Tibial nerve (tissue), 3 donors: ENCODE measurements at regions not wholly inside any gene's neighbourhood (a gene's known extent, or its start where the extent isn't known, plus 50 kb on each side); places are given as distances from the start of the nearest gene placed in this dataset.
"Not testable (repeated sequence)": the region's sequence is repeated elsewhere in the genome, so short reads cannot be mapped to it uniquely, and the experiment has no call there.

Source experiments
- POLR2A ChIP-seq, 2 donors: fragments of 450-650 bp; IDR thresholded peaks; one replicate each; pipeline ENCODE4 v1.6.1; 2017; ENCODE audit warnings: antibody characterized with exemption in 2 of 2, mild to moderate bottlenecking in 2 of 2, moderate library complexity in 2 of 2
- TF ChIP-seq, protein P1 (sequence below), 5 experiments: fragments of 200-600 bp in 3 of 5; fragments of 450-650 bp in 2 of 5; sonication (generic) in 3 of 5; IDR thresholded peaks; one replicate each; pipeline ENCODE4 v1.5.1; 2016 to 2019; ENCODE audit warnings: antibody characterized with exemption in 5 of 5, mild to moderate bottlenecking in 3 of 5, moderate library complexity in 2 of 5

DNA sequence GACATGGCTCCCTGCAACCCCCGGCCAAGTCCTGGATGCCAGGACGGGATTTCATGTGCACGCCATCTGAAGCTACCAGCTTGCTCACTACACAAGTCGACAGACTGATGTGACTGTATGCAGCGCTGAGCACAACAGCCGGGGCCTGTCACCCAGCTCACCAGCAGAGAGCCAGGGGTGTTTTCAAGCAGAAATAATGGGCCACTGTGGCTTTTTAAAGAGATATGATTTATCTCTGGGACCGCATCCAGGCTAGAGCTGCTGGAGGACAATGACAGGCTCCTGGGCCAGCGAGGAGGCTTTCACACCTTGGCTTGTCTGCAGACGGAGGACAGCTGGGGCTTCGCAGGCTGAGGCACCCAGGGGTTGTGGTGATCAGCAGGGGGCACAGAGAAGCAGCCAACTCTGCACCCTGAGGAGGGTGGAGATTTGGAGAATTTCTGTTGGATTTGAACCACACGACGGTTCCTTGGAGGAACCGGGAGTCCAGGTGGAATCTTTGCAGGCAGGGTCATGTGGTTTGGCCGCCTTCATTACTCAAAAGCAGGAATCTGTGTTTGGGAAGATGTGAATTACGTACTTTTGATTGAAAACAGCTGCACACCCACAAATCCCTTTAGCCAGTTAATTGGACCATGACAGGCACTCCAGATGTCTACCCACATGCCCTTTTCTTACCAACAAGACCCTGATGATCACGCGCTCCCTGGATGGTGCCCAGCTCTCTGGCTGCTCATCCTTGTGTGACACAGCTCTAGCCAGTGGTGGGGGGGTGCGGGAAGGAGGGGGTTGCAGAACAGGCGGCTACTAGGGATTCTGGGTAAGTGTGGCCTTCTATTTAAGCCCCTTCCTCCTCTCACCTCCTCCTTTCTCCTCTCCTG lies 430.6 kb downstream of the PREX1 start:
- not testable (repeated sequence) for TF ChIP-seq POLR2A (IDR thresholded peaks at IDR 0.05)
- TF ChIP-seq, protein P1, sequence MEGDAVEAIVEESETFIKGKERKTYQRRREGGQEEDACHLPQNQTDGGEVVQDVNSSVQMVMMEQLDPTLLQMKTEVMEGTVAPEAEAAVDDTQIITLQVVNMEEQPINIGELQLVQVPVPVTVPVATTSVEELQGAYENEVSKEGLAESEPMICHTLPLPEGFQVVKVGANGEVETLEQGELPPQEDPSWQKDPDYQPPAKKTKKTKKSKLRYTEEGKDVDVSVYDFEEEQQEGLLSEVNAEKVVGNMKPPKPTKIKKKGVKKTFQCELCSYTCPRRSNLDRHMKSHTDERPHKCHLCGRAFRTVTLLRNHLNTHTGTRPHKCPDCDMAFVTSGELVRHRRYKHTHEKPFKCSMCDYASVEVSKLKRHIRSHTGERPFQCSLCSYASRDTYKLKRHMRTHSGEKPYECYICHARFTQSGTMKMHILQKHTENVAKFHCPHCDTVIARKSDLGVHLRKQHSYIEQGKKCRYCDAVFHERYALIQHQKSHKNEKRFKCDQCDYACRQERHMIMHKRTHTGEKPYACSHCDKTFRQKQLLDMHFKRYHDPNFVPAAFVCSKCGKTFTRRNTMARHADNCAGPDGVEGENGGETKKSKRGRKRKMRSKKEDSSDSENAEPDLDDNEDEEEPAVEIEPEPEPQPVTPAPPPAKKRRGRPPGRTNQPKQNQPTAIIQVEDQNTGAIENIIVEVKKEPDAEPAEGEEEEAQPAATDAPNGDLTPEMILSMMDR (IDR thresholded peaks at IDR 0.05) = not testable (repeated sequence)
